Adrenal gland (tissue), 9 donors: ENCODE measurements at regions not wholly inside any gene's neighbourhood (a gene's known extent, or its start where the extent isn't known, plus 50 kb on each side); places are given as distances from the start of the nearest gene placed in this dataset.
A peak's percentile ranks its signal among the peaks of the same experiment; 100 is the strongest.

Source experiments
- DNase-seq, 7 donors: peaks; one replicate each; pipeline ENCODE4 v3.0.0-alpha.2; 2019 to 2020
- H3K27ac ChIP-seq, 5 donors: fragments of 200-600 bp; sonication (generic) in 4 of 5; 1 replicate in 3 of 5; 2 replicates in 2 of 5; pipeline versions ENCODE4 v1.5.1 to v1.8.0; 2016 to 2020; ENCODE audit warnings: mild to moderate bottlenecking in 1 of 5
- H3K27me3 ChIP-seq: fragments of 200-600 bp; 2 replicates; pipeline ENCODE4 v1.8.0; 2021
- H3K36me3 ChIP-seq, 2 donors: fragments of 200-600 bp; replicated peaks in 1 of 2; 1 replicate in 1 of 2; 2 replicates in 1 of 2; pipeline versions ENCODE4 v1.5.1 to v1.8.0; 2018 to 2022
- H3K4me1 ChIP-seq, 2 donors: fragments of 200-600 bp; replicated peaks in 1 of 2; 1 replicate in 1 of 2; 2 replicates in 1 of 2; pipeline versions ENCODE4 v1.5.1 to v1.8.0; 2018 to 2021
- H3K4me3 ChIP-seq, 4 donors: fragments of 200-600 bp; sonication (generic) in 3 of 4; one replicate each; pipeline ENCODE4 v1.5.1; 2016 to 2018
- H3K9me3 ChIP-seq, 3 donors: fragments of 200-600 bp; sonication (generic) in 1 of 3; replicated peaks in 1 of 3; 1 replicate in 2 of 3; 2 replicates in 1 of 3; pipeline versions ENCODE4 v1.5.1 to v1.8.0; 2016 to 2021
- CTCF ChIP-seq, 6 experiments: fragments of 450-650 bp in 4 of 6; fragments of 200-600 bp in 2 of 6; sonication (generic) in 1 of 6; IDR thresholded peaks; 1 replicate in 5 of 6; 2 replicates in 1 of 6; pipeline versions ENCODE4 v1.5.1 to v1.8.0; 2016 to 2021; ENCODE audit warnings: antibody characterized with exemption in 6 of 6, mild to moderate bottlenecking in 2 of 6, moderate library complexity in 1 of 6
- POLR2A ChIP-seq, 2 donors: fragments of 450-650 bp; IDR thresholded peaks; one replicate each; pipeline ENCODE4 v1.6.1; 2017; ENCODE audit warnings: antibody characterized with exemption in 2 of 2, mild to moderate bottlenecking in 2 of 2, moderate library complexity in 1 of 2
- WGBS, 4 donors: extraction: QIAGEN DNeasy Blood & Tissue Kit in 2 of 4; methylation state at CpG; one replicate each; pipeline versions ENCODE4 v1.1.5 to v1.1.7; 2013 to 2017; 5-methylcytosine and 5-hydroxymethylcytosine counted together
- intact Hi-C, 2 donors: fragments of 100-400 bp; cut with DNase I; formaldehyde crosslinking; loops; one replicate each; pipeline versions ENCODE4 v1.14.1 to v1.15.0; 2022 to 2023
- donor health status: healthy with polysubstance abuse.
- donor health status: Bipolar disorder and iron deficiency.
- donor health status: DM: yes; HTN: yes; CAD: no.
- donor health status: DM: no; HTN: no; CAD: no.
- donor health status: DM: no; HTN: no; CAD: no.

- H3K36me3 ChIP-seq = no peaks in the 10 kb centered on the region
- no peaks in the 10 kb centered on the region for H3K9me3 ChIP-seq
- 73 to 90% (median 83%) methylated on average over 9 of the region's 9 CpGs for WGBS, 4 donors
- no peak overlapping the region for H3K27ac ChIP-seq
- no peak for TF ChIP-seq CTCF (IDR thresholded peaks at IDR 0.05)
- no peak for TF ChIP-seq POLR2A (IDR thresholded peaks at IDR 0.05)
- H3K4me1 ChIP-seq = no peaks in the 10 kb centered on the region
- H3K27me3 ChIP-seq = no peaks in the 10 kb centered on the region
- H3K4me3 ChIP-seq = no peak overlapping the region
- intact Hi-C loops = no loop called here
- DNase-seq = peak in 1 of 7 donors; percentile 21
Measured at GRCh38 chr3:107992976-107993684, 97.7 kb downstream of the CD47 start.

DNA sequence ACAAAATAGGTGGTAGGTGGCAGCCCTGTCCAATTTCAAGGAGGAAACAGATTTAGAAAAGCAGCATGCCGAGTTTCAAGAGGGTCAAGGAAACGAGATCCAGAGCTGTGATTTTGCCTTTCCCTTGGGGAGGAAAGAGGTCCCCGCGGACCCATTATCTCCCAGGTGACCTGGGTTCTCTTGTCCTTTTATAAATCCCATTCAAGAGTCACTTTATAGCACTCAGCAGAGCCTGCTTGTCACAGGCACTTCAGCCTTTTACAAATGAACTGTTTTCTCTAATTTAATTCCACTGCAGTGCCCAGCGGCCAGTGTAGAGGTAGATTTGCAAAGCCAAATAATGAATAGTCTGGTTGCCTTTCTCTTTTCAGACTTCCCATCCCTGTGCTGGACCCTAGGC lies 99.9 kb downstream of the CD47 start:
- no peaks in the 10 kb centered on the region for H3K36me3 ChIP-seq
- TF ChIP-seq POLR2A (IDR thresholded peaks at IDR 0.05) (no peak), CTCF (IDR thresholded peaks at IDR 0.05) (no peak)
- intact Hi-C loops = no loop called here
- H3K4me1 ChIP-seq = peaks cover 5 to 19% of the 10 kb centered on the region in 2 donors
- H3K4me3 ChIP-seq = no peak overlapping the region
- no peaks in the 10 kb centered on the region for H3K27me3 ChIP-seq
- H3K9me3 ChIP-seq = no peaks in the 10 kb centered on the region
- DNase-seq = no peak
- no peak overlapping the region for H3K27ac ChIP-seq
- 84 to 96% (median 93%) methylated on average over 5 of the region's 5 CpGs for WGBS, 4 donors

DNA sequence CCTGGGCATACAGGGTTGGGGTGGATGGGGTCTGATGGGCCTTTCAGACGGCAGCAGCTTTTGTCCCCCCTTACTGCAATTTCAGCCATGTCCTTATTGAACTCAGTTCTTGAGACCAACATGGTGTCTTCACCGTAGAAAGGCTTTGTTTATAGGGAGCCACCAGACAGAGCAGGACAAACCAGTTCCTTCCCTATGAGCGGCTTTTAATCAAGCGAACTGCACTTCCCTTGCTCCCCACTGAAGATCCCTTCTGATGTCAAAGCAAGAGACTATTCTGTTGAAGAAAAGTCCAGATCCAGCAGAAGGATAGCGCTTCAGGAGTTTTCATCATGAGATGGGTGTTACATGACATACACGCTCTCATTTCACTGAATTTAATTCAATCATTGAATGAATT lies 100.4 kb downstream of the CD47 start:
- DNase-seq = no peak
- intact Hi-C loops = no loop called here
- no peak overlapping the region for H3K4me3 ChIP-seq
- WGBS, 4 donors = 89 to 97% (median 95%) methylated on average over 6 of the region's 6 CpGs
- peaks cover 5 to 19% of the 10 kb centered on the region in 2 donors for H3K4me1 ChIP-seq
- no peak for TF ChIP-seq CTCF (IDR thresholded peaks at IDR 0.05)
- no peak overlapping the region for H3K27ac ChIP-seq
- no peaks in the 10 kb centered on the region for H3K36me3 ChIP-seq
- H3K9me3 ChIP-seq = no peaks in the 10 kb centered on the region
- H3K27me3 ChIP-seq = no peaks in the 10 kb centered on the region

GRCh38 chr3:107989661-107990060 lies 101.2 kb downstream of the CD47 start:
- Histone ChIP-seq H3K9me3 (no peaks in the 10 kb centered on the region), H3K27ac (no peak overlapping the region), H3K27me3 (no peaks in the 10 kb centered on the region), H3K4me3 (no peak overlapping the region), H3K4me1 (peaks cover 5 to 19% of the 10 kb centered on the region in 2 donors), H3K36me3 (no peaks in the 10 kb centered on the region)
- WGBS, 4 donors = 47 to 63% (median 55%) methylated on average over 4 of the region's 4 CpGs
- no peak for DNase-seq
- intact Hi-C loops = no loop called here
- TF ChIP-seq POLR2A (IDR thresholded peaks at IDR 0.05) (no peak), CTCF (IDR thresholded peaks at IDR 0.05) (no peak)
